OCI-M1 (cell line): ENCODE measurements at regions not wholly inside any gene's neighbourhood (a gene's known extent, or its start where the extent isn't known, plus 50 kb on each side); places are given as distances from the start of the nearest gene placed in this dataset.
"Not testable (repeated sequence)": the region's sequence is repeated elsewhere in the genome, so short reads cannot be mapped to it uniquely, and the experiment has no call there.

Experiments used
- DNase-seq: peaks from one replicate; lab custom pipeline; 2025; lab: John Stamatoyannopoulos, UW

DNA sequence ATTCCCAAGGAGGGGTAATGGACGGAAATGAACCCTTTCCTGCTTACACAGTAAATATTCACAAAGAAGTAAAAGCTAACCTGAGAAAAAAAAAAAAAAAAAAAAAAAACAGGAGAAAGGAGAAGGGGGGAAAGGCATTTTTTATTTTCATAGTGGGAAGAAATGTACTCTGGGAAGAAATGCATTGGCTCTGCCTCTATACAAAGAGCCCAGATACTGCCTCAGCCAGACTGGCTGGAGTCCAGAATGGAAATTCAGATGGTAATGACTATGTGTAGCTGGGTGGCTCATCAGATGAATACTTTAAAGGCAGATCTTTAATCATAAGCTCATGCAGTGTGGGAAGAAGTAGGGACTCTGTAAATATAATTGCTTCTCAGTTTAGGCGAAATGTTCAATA is 124.9 kb upstream of the ZNF608 start:
- DNase-seq = no peak

DNA sequence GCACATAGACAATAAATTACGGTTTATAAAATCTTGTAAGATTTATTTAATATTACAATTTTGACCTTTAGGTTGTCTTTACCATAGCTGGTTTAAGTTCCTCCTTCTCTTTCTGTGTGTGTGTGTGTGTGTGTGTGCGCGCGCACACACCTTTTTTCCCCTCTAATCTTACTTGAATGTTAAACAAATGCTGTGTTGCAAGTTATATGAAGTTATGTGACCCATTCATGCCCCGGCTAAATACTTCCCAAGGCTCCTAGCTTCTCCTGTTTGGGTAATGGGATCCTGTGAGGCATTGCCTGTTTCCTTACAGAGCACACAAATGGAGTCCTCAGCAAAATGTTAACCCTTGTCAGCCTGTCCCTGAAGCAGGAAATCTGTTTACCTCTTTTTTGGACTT is 125.6 kb upstream of the ZNF608 start:
- DNase-seq = no peak

DNA sequence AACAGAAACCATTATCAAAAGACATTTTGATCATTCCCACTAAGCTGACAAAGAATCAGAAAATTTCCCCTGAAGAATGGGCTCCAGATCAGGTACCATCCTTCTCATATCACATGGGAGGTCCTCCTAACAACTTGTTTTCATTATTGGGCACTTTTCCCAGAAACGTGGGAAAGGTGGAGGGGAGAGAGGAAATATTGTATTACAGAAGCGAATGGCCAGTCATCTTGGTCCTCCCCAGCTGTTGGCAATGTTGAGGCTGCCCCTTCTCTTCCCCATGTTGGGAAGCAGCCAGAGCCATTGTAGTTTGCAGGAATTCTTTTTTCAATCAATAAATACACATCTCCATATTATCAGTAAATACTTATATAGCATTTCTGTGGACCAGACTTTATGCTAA is 126.2 kb upstream of the ZNF608 start:
- no peak for DNase-seq

DNA sequence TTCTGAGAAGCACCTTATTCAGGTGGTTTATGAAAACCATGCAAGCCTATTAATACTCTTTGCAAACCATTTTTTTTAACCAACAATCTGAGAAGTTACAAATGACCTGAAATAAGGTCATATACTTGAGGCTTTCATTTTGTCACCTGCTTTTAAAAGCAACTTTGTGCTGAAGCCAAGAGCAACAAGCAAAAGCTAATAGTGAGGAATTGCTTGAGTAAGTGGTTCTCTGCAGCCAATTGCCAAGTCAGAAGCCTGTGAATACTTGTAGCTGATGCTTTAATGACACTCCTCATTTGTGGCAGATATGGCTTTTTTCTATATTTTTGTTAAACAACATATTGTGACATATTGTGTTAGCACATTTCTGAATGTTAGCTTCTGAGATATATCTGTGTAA is 126.7 kb upstream of the ZNF608 start:
- no peak for DNase-seq

DNA sequence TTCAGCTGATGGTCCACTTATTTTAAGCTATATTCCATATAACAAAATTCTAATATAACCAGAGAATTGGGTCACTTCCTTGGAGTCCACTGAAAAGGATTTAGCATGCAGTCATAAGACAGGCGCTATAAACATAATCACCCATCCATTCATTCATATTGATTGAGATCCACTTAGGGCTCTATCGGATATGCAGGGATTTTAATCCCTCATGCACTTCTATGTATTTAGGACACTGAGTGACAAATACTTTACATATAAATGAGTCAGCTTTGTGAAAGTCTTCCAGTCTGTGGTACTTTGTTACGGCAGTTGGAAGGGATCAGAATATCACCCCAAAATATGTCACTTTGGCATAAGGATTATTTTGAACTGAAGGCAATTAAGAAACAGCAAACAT is 127.3 kb upstream of the ZNF608 start:
- DNase-seq = no peak

DNA sequence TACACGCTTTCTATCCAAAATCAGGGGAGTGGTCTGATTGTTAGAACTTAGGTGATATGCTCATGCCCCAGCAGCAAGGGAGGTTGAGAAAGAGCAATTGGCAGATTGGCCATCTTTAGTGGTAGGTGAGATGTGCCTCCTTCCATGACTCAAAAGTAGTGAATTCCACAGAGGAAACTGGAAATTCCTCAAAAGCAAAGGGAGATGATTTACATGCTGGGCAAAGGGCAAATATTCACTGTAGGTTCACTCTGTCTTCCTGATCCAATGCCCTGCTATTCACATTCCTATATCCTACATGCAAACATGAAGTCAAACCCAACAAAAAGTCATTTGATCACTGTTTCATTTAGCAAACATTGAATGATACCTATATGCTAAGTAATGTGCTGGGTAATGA is 130.1 kb upstream of the ZNF608 start:
- no peak for DNase-seq

DNA sequence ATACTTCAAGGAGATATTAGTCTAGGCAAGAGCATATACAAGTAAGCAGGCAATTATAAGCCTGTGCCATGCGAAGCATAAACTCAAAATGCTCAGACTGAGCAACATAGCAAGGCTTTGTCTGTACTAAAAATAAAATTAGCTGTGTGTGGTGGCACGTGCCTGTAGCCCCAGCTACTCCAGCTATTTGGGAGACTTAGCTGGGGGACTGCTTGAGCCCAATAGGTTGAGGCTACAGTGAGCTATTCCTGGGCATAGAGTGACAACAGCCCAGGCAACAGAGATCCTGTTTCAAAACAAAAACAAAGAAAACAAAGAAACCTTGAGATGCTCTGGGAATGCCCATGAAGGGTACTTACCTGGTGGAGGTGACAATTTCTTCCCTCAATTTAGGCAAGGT is 130.5 kb upstream of the ZNF608 start:
- no peak for DNase-seq

DNA sequence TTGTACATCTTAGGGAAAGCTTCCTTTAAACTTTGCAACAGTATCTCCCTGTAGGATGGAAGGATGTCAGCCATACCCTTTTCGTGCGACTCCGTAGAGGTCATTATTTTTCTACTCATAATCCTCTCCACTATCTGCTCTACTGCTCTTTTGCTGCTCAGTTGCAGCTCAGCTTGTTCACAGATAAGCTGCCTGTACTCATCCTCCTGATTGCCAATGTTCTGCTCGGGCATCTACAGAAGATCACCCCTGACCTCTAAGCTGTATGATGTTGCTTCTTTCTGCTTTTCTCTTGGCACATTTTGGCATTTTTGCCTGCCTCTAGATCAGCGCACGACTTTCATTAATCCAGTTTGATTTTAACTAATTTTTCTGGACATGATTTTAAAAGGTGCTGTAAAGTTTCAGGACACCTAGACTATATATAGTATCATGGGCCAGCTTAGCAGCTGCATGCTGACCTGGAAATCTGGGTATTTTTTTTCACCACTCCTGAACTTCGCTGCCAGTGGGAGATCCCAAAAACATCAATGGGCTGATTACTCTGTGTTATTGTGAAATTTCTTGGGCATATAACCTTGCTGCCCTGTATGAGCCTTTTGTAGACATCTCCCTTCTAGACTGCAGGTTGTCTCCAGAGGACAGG is 131.2 kb upstream of the ZNF608 start:
- no peak for DNase-seq

DNA sequence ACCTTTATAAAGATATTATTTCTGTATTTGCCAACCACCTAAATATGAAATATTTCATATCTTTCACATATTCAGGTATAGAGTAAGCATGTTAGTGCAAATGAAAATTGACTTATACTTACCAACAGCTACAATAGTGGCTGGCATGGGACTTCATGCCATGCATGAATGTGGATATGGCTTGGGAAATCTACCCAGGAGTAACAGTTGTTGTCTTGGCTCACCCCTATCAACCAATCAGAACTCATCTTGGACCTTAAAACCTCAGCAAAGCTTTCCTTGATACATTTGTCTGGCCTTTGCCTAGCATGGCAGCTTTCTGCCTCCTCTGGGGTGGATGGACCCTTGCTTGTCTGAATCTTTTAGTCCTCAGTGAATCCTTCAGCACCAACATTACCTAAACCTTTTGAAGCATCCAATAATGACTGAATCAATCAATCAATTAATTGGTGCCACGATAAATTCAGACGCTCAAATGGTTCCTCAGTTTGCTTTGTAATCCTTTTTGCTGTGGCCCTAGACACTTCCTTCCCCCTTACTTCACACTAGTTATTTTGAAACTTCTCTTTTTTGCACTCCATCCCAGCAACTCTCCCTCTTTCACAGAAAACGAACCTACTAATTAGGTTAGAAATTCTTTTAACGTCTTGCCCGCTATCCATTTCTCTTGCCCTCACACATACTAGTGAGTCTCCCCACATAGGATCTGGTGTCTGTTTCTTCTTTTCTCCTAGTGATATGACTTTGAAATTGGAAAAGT is 132.3 kb upstream of the ZNF608 start:
- DNase-seq = no peak

DNA sequence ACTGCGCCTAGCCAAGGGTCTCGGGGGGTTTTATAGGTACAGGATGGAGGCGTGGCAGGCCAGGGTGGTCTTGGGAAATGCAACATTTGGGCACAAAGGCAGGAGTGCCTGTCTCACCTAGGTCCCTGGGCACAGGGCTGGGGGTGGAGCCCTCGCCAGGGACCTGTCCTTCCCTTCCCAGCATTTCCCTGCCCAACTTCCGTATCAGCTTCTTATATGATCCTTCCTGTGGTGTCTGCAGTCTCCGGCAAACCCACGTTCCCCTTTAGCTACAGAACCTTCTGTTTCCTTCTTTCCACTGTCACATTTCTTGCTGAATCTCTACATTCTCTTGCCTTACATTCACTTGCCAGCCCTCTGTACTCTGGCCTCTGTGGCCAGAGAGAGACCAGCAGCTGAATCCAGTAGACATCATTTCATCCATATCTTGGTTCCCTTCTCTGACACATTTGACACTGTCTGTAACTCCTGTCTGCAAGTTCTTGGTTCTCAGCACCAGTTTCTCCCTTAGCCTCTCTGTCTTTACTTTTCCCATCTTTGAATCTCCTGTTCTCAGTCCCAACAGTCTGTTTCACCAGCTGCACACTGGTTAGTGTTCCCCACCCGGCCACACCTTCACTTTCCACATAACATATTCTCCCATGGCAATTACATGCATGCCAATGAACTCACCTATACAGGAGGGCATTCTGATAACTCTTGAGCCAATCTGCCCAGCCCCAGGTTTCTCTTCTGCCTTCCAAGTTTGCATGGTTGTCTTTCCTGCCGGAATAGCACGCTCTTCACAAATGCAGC is 134.7 kb upstream of the ZNF608 start:
- DNase-seq = no peak

DNA sequence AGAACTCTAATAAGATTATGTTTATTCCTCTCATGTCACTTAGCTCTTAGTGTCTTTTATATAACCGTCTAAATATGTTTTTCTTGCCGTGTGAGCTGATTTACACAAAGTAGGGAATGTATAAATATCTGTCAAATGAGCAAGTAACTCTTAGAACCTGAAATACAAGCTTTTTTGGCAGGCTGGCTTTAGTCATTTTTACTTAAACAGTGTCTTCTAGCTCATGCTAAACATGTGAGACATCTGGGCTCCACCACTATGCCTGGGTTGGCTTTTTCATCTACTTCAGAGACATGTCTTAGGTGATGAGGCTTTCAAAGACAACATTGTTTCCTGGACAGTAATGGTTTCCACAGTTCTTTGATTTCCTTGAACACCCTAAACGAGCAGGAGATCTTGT is 137.2 kb upstream of the ZNF608 start:
- no peak for DNase-seq

DNA sequence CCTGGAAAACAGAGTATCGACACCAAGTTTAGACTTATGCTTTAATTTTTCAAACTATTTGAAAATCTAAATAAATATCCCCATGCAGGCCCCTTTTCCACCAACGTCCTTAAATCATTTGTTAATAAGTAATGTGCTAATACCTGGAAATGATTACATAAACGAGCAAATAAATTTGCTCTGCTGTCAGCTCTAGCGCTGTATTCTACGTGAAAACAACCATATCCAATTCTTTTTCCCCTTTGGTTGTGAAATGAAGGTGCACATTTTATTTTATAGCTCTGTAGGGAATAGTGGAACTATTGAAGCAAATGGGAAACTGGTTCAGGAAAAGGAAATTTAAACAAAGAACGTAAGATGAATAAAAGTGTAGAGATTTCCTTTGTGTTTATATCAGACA is 137.7 kb upstream of the ZNF608 start:
- no peak for DNase-seq

DNA sequence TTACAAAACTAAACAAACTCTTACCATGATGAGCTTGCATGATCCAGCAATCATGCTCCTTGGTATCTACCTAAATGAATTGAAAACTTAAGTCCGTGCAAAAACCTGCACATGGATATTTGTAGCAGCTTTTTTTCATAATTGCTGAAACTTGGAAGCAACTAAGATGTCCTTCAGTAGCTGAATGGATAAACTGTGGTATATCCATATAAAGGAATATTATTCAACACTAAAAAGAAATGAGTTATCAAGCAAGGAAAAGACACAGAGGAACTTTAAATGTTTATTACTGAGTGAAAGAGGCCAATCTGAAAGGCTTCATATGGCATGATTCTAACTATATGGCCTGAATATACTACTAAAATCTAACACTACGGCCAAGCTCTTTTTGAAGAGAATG is 139.1 kb upstream of the ZNF608 start:
- no peak for DNase-seq

DNA sequence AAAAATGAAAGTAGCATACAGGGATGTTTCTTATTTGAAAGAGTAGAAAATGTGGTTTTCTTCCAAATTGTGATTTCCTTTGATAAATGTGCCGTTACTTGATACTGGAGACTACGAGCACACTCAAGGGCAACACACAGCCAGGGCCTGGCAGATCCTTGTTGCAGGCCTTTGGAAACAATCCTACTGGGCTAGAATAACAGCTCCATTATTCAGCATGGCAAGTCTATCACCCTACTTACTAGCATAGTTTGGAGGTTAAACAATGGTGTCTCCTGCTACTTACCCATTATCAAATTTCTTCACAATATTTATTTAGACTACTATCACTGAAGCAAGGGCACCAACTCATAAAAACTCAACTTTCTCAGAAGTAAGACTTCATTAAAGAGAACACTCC is 140.8 kb upstream of the ZNF608 start:
- no peak for DNase-seq

DNA sequence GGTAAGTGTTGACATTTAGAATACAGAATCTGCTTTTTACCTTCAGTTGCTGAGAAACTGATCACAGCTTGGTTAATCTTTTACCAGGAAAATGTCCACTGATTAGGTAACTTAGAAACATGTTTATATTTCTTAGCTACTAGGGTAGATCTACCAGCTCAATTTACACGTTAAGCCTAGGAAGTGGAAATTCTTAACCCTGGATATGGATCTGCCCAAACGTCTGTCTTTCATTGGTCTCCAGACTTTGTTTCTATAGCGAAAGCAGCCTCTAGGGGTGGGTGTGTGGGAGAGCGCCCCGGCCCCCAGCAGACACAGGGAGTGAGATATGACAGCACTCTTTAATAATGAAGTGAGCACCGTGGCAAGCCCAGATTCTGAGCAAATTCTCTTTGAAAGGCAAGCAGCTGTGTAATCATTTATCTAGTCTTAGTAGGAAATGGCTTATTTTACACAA is 141.6 kb upstream of the ZNF608 start:
- DNase-seq = peak; percentile 0

DNA sequence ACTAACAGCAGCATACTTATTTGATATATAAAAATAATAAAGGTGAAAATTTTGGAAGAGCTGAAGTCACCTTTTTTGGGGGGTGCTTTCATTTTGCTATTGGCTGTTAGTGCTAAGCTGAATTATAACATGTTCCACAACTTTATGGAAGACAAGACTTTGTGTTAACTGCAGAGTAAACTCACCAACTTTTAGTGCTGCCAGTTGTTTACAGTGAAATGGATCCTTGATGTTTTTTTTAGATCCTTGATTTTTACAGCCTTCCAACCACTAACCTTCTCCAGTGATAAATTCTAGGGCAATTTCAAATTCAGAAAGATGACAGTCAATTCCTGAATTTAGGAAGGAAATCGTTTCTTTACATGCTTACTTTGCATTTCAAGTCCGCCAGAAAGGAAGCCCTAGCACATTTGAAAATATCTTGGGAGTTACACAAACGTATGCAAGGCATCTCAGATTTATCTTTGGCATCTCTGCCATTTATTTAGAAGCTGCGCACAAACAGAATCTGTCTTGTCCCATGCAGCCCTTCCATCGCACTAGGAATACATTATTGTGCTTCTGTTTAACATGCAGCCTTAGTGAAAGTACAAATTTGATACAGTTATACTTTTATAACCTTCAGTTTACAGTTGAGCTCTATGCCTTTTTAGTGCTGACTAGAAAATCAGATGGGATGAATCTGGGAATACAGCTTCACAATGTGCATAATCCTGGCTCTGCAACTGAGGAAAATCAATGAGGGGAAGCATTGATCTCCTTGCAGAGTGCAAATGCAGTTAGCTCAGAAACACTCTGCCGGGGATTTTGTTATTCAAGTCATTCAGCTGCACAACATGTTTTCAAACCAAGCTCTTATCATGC is 142.4 kb upstream of the ZNF608 start:
- DNase-seq = no peak

DNA sequence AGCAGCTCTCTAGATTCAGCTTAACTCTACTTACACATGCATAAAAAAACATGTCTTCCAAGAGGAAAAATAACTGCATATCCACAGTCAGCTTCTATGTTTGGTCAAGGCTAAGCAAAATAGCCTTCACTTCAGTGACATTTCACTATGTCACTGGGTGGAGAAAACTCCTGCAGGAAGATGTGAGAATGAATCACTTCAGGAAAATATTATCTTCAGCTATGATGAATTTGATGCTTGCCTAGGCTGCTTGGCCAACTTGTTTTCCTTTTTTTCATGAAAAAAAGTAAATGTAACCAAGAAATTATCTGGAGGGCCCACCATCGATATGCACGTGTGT is 143.0 kb upstream of the ZNF608 start:
- DNase-seq = no peak

DNA sequence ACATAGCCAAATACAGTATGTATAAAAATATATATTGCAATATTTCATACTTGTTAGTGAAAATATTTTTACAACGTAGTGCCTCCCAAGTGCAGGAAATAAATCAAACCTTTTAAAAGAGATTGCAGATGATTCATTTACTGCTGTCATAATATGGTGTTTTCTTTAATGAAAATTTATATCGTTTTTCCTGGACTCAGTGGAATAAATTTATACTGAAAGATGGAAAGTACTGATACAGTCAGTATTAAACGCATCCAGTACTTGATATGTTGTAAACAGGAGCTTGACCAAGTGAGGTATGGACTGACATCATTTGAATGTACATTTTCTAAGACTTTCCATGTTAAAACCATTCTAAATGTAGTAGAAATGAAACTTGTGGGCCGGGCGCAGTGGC is 143.4 kb upstream of the ZNF608 start:
- no peak for DNase-seq

DNA sequence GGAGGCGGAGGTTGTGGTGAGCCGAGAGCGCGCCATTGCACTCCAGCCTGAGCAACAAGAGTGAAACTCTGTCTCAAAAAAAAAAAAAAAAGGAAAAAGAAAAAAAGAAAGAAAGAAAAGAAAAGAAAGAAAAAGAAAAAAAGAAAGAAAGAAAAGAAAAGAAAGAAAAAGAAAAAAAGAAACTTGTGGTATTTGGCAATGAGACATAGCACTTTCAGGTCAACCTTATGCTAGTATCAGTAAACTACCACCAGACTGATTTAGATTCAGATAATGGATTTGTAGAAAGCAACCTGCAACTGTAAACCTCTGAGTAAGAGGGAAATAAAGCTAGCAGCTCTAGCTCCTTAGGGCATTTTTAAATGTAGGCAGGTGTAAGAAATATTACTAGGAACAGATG is 144.0 kb upstream of the ZNF608 start:
- not testable (repeated sequence) for DNase-seq

DNA sequence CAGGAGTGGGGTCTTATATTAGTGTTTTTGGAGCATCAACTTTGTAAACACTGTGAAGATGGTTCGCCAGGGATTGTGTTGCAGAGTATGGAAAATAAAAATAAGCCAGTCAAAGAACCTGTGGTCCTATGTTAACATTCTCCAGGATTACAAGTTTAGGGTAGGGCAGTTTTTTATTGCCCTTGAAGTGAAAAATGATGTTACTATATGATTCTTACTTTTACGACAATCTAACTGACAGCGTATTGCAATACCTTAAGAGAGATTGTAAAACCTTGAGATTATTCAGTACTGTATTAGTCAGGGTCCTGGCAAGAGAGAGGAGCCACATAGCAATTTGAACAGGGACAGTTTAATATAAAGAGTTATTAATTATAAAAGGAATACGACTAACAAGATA is 144.7 kb upstream of the ZNF608 start:
- no peak for DNase-seq

DNA sequence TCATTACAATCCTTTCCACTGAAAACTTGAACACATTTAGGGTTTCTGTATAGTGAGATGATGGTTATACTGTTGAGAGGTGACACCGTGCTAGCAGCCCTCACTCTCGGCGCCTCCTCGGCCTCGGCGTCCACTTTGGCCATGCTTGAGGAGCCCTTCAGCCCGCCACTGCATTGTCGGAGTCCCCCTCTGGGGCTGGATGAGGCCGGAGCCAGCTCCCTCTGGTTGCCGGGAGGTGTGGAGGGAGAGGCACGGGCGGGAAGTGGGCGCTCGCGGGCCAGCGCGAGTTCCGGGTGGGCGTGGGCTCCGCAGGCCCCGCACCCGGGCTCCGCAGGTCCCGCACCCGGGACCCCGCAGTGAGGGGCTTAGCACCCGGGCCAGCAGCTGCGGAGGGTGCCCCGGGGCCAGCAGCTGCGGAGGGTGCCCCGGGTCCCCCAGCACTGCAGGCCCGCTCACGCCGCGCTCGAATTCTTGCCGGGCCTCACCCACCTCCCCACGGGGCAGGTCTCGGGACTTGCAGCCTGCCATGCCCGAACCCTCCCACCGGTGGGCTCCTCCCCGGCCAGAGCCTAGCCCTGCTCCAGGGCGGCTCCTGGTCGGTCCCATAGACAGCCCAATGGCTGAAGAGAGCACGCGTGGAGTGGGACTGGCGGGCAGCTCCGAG is 145.9 kb upstream of the ZNF608 start:
- no peak for DNase-seq

DNA sequence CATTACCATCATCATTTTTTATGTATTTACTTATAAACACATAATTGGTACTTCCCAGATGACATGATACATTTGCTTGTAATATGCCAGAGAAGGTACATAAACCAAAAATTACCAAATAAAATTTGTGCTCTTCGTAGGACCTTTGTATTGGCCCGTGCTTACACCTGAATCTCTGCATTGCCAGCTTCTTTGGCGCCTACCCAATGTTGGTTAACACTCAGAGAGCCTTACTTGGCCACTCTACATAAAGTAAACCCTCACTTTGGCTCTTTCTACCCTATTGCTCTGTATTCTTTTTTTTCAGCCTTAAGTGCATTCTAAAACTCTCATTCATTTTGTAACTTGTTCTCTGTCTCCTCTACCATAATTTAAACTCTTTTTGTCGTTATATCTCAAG is 148.1 kb upstream of the ZNF608 start:
- no peak for DNase-seq
